ENCODE measurements at regions not wholly inside any gene's neighbourhood (a gene's known extent, or its start where the extent isn't known, plus 50 kb on each side); places are given as distances from the start of the nearest gene placed in this dataset.
"Not testable (repeated sequence)": the region's sequence is repeated elsewhere in the genome, so short reads cannot be mapped to it uniquely, and the experiment has no call there.

GRCh38 chr1:181226728-181227127 is 138.2 kb downstream of the IER5 start:
- DNase-seq; in situ Hi-C loops (cut with MboI; ENCODE audit: low pct_unique_long_range_greater_than_20kb, low sequenced_read_pairs): not testable (repeated sequence)

GRCh38 chr1:181239086-181239485 is 150.6 kb downstream of the IER5 start:
- in situ Hi-C loops (cut with MboI; ENCODE audit: low pct_unique_long_range_greater_than_20kb, low sequenced_read_pairs): no loop called here
- no peak for DNase-seq

- DNase-seq; in situ Hi-C loops (cut with MboI; ENCODE audit: low pct_unique_long_range_greater_than_20kb, low sequenced_read_pairs): not testable (repeated sequence)
These were observed 157.8 kb downstream of the IER5 start for GRCh38 chr1:181246320-181246719.

DNA sequence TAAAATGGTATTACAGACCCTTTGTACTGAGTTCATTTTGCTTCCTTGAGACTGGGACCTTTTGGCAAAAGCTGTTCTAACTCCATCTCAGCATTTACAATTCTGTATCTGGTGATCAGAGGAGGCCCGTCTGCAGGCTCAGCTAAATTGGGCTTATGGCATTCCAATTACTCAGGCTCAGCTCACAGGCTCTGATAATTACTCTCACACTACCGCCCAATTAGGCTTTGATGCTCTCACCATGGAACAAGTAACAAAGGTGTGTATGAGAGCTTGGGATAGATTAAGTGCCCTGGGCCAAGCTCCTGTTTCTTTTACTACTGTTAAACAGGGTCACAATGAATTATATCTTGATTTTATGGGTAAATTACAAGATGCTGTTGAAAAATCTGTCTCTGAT is 159.9 kb downstream of the IER5 start:
- in situ Hi-C loops (cut with MboI; ENCODE audit: low pct_unique_long_range_greater_than_20kb, low sequenced_read_pairs); DNase-seq: not testable (repeated sequence)

GRCh38 chr1:181249186-181249585 is 160.7 kb downstream of the IER5 start:
- DNase-seq: no peak
- in situ Hi-C loops (cut with MboI; ENCODE audit: low pct_unique_long_range_greater_than_20kb, low sequenced_read_pairs): no loop called here

- in situ Hi-C loops (cut with MboI; ENCODE audit: low pct_unique_long_range_greater_than_20kb, low sequenced_read_pairs): no loop called here
- DNase-seq: no peak
These were observed 161.5 kb downstream of the IER5 start for GRCh38 chr1:181250038-181250437.

DNA sequence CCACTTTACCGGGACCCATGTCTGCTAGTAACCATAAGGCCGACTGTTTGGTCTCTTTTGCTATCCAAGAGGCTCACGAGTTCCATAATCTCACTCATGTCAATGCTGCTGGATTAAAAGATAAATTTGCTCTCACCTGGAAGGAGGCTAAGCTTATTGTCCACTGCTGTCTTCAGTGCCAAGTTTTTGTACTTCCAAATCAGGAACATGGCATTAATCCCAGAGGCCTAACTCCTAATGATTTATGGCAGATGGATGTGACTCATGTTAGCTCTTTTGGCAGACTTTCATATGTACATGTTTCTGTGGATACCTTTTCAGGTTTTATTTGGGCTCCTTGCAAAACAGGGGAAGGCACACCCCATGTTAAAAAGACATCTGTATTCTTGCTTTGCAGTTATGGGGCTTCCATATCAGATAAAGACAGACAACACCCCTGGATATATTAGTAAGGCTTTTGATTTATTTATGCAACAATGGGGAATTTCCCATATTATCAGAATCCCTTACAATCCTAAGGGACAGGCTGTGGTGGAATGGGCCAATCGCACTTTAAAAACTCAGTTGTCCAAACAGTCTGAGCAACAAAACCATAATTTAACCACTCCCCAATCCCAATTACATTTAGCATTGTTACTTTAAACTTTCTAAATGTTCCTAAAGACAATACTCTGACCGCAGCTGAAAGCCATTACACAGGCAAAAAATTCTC is 162.7 kb downstream of the IER5 start:
- in situ Hi-C loops (cut with MboI; ENCODE audit: low pct_unique_long_range_greater_than_20kb, low sequenced_read_pairs): no loop called here
- DNase-seq: no peak

DNA sequence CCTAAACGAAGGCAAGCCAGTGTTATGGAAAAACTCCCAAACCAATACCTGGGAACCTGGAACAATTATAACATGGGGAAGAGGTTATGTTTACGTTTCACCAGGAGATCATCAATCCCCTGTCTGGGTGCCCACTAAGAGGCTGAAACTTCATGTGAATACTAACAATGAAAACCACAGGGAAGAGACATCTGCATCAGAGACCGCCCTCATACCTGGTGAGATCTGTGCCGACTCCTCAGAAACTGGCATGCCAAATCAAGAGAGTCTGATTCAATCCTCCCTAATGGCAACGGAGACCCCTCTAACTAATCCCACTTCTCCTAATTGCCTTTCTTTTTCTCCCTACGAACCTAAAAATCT is 163.2 kb downstream of the IER5 start:
- in situ Hi-C loops (cut with MboI; ENCODE audit: low pct_unique_long_range_greater_than_20kb, low sequenced_read_pairs): no loop called here
- DNase-seq: no peak

GRCh38 chr1:181253601-181254000 is 165.1 kb downstream of the IER5 start:
- in situ Hi-C loops (cut with MboI; ENCODE audit: low pct_unique_long_range_greater_than_20kb, low sequenced_read_pairs): not testable (repeated sequence)

GRCh38 chr1:181255270-181255929 is 166.9 kb downstream of the IER5 start:
- no peak for DNase-seq
- in situ Hi-C loops (cut with MboI; ENCODE audit: low pct_unique_long_range_greater_than_20kb, low sequenced_read_pairs): no loop called here

More at GRCh38 chr1:181253601-181254000, 165.1 kb downstream of the IER5 start:
- not testable (repeated sequence) for DNase-seq

DNA sequence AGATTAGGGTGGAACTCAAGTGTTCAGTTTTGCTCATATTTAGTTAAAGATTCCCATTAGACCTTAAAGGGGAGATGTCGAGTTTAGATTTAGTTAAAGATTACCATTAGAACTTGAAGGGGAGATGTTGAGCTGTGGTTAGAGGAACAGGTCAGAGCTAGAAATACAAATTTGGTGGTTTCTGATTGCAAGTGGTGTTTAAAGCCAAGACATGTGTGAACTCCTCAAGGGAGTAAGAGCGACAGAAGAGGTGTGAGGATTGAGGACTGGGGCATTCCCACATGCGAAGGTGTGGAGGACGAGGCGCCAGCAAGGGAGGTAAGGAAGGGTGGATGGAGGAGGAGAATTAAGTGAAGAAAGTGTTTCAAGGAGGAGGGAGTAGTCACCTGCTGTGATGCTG is 168.6 kb downstream of the IER5 start:
- no peak for DNase-seq
- in situ Hi-C loops (cut with MboI; ENCODE audit: low pct_unique_long_range_greater_than_20kb, low sequenced_read_pairs): no loop called here

- in situ Hi-C loops (cut with MboI; ENCODE audit: low pct_unique_long_range_greater_than_20kb, low sequenced_read_pairs): no loop called here
- no peak for DNase-seq
These were observed 170.7 kb downstream of the IER5 start for GRCh38 chr1:181259026-181259745.

GRCh38 chr1:181260271-181260670 is 171.8 kb downstream of the IER5 start:
- in situ Hi-C loops (cut with MboI; ENCODE audit: low pct_unique_long_range_greater_than_20kb, low sequenced_read_pairs): no loop called here
- DNase-seq: no peak

DNA sequence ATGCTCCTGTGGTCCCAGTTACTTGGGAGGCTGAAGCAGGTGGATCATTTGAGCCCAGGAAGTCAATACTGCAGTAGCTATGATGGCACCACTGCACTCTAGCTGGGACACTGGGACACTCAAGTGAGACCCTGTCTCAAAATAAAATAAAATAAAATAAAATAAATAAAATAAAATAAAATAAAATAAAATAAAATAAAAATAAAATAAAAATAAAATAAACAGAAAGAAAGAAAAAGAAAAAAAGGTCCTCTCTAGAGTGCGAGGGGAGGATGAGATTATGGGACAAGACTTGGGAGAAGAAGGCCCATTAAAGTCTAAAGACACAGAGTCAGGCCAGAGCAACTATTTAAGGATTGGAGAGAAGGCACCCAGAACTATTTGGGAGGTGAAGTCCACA is 172.5 kb downstream of the IER5 start:
- in situ Hi-C loops (cut with MboI; ENCODE audit: low pct_unique_long_range_greater_than_20kb, low sequenced_read_pairs): no loop called here

GRCh38 chr1:181262069-181262468 is 173.6 kb downstream of the IER5 start:
- no peak for DNase-seq
- in situ Hi-C loops (cut with MboI; ENCODE audit: low pct_unique_long_range_greater_than_20kb, low sequenced_read_pairs): no loop called here

More for the DNA sequence above, 172.5 kb downstream of the IER5 start:
- DNase-seq: no peak

- no peak for DNase-seq
- in situ Hi-C loops (cut with MboI; ENCODE audit: low pct_unique_long_range_greater_than_20kb, low sequenced_read_pairs): no loop called here
These were observed 174.9 kb downstream of the IER5 start for GRCh38 chr1:181263444-181263843.

DNA sequence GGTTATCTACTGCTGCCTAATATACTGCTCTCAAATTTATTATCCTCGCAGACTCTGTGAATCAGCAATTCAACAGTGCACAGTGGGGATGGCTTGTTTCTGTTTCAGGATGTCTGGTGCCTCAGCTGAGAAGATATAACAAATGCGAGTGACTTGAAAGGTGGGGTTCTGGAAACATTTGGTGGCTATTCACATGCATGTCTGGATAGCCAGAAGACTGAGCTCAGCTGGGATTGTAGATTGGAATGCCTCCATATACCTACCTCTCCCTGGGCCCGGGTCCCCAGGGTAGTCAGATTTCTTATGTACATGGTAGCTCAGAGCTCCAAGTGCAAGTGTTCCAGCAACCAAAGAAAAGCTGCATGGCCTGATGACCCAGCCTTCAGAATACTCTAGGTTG is 176.3 kb downstream of the IER5 start:
- no peak for DNase-seq
- in situ Hi-C loops (cut with MboI; ENCODE audit: low pct_unique_long_range_greater_than_20kb, low sequenced_read_pairs): no loop called here

GRCh38 chr1:181284978-181285377 is 196.5 kb downstream of the IER5 start:
- in situ Hi-C loops (cut with MboI; ENCODE audit: low pct_unique_long_range_greater_than_20kb, low sequenced_read_pairs): no loop called here
- no peak for DNase-seq

DNA sequence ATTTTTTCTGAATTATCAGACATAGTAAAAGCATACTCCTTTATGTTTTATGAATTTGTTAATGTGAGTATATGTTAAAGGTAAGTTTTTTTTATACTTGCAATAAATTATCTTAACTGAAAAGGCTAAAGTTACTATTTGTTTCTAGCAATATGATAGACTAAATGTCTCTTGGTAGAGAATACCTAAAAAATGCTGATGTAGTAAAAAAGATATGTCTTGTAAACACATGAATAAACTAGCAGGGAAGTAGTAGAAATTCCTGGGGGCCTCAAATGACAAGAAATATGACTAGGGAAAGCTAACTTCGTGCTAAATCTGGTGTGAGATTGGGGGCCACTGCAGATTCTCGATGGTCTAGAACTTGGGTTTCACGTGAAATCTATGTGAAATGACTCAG is 188.1 kb upstream of the CACNA1E start:
- DNase-seq: no peak
- in situ Hi-C loops (cut with MboI; ENCODE audit: low pct_unique_long_range_greater_than_20kb, low sequenced_read_pairs): no loop called here

- DNase-seq: no peak
- in situ Hi-C loops (cut with MboI; ENCODE audit: low pct_unique_long_range_greater_than_20kb, low sequenced_read_pairs): no loop called here
These were observed 187.1 kb upstream of the CACNA1E start for GRCh38 chr1:181296180-181296579.

Data from KBM-7 (cell line).